Astrocyte (in vitro differentiated cells and primary cell): ENCODE measurements at regions not wholly inside any gene's neighbourhood (a gene's known extent, or its start where the extent isn't known, plus 50 kb on each side); places are given as distances from the start of the nearest gene placed in this dataset.

Source experiments
- EZH2 ChIP-seq: IDR thresholded peaks from 2 replicates; pipeline ENCODE4 v1.6.1; 2012; ENCODE audit warnings: mild to moderate bottlenecking, low read length, inconsistent platforms; ENCODE audit not compliant: insufficient read depth
- TF ChIP-seq, protein P1 (sequence below): IDR thresholded peaks from 2 replicates; pipeline ENCODE4 v1.5.1; 2011; ENCODE audit warnings: low read depth, mild to moderate bottlenecking, inconsistent platforms, low read length, moderate library complexity; ENCODE audit not compliant: insufficient read depth

DNA sequence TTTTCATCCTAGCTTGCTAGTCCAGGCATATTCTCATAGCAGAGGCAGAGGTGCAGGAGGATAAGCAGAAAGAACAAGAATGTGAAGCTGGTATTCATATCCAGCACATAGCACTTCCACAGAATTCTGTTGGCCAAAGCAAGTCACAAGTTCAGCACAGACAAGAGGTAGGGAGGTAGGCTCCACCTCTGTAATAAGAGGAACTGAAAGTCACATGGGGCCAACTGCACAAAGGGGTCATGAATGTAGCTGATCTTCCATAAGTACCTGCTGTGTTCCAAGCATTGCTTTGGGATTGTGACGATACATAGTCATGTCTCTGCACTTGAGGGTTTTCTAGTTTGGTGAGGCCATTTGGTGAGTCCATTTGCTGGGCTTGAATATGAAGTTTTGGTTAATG, 110.8 kb upstream of the MPHOSPH6 start:
- TF ChIP-seq EZH2 = no peak
- TF ChIP-seq, protein P1, sequence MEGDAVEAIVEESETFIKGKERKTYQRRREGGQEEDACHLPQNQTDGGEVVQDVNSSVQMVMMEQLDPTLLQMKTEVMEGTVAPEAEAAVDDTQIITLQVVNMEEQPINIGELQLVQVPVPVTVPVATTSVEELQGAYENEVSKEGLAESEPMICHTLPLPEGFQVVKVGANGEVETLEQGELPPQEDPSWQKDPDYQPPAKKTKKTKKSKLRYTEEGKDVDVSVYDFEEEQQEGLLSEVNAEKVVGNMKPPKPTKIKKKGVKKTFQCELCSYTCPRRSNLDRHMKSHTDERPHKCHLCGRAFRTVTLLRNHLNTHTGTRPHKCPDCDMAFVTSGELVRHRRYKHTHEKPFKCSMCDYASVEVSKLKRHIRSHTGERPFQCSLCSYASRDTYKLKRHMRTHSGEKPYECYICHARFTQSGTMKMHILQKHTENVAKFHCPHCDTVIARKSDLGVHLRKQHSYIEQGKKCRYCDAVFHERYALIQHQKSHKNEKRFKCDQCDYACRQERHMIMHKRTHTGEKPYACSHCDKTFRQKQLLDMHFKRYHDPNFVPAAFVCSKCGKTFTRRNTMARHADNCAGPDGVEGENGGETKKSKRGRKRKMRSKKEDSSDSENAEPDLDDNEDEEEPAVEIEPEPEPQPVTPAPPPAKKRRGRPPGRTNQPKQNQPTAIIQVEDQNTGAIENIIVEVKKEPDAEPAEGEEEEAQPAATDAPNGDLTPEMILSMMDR = no peak
